A673 (cell line): ENCODE measurements at regions not wholly inside any gene's neighbourhood (a gene's known extent, or its start where the extent isn't known, plus 50 kb on each side); places are given as distances from the start of the nearest gene placed in this dataset.

ENCODE experiments used
- BruUV-seq: library from RNA; stranded (reverse); fragments of 400-500 nt; replicated peaks from 2 replicates; lab custom pipeline; 2021; lab: Mats Ljungman, UMichigan
- CTCF ChIA-PET: fragments of 300-600 bp; sonication (Branson Sonifier 250); formaldehyde crosslinking; loops from one replicate; lab custom pipeline; 2022; ENCODE audit warnings: antibody characterized with exemption; lab: Charles Lee
- POLR2A ChIA-PET: fragments of 300-600 bp; sonication (Branson Sonifier 250); formaldehyde crosslinking; loops from one replicate; lab custom pipeline; 2022; ENCODE audit warnings: antibody characterized with exemption; ENCODE audit not compliant: low non-redundant PET; lab: Charles Lee
- DNase-seq: peaks from one replicate; pipeline ENCODE4 v3.0.0-alpha.2; 2015; ENCODE audit warnings: low spot score
- H3K27ac ChIP-seq: fragments of 200-600 bp; sonication (generic); 2 replicates; pipeline ENCODE4 v1.5.1; 2016; ENCODE audit warnings: mixed run types, low read depth, mild to moderate bottlenecking, mixed read lengths, antibody characterized with exemption, low read length; ENCODE audit not compliant: poor library complexity, severe bottlenecking
- H3K27me3 ChIP-seq: fragments of 200-600 bp; sonication (generic); replicated peaks from 2 replicates; pipeline ENCODE4 v1.6.1; 2017; ENCODE audit warnings: mixed run types, low read depth, mild to moderate bottlenecking, mixed read lengths, antibody characterized with exemption, low read length; ENCODE audit not compliant: insufficient read depth, poor library complexity
- H3K36me3 ChIP-seq: fragments of 200-600 bp; sonication (generic); 2 replicates; pipeline ENCODE4 v1.6.1; 2016; ENCODE audit warnings: mixed run types, mild to moderate bottlenecking, mixed read lengths, antibody characterized with exemption, low read length; ENCODE audit not compliant: insufficient read depth, poor library complexity, severe bottlenecking
- H3K4me1 ChIP-seq: fragments of 200-600 bp; sonication (generic); 2 replicates; pipeline ENCODE4 v1.6.1; 2017; ENCODE audit warnings: mixed run types, mild to moderate bottlenecking, mixed read lengths, antibody characterized with exemption, low read length; ENCODE audit not compliant: insufficient read depth, poor library complexity, severe bottlenecking
- H3K4me3 ChIP-seq: fragments of 200-600 bp; sonication (generic); 2 replicates; pipeline ENCODE4 v1.5.1; 2016; ENCODE audit warnings: low read depth, mixed run types, mild to moderate bottlenecking, mixed read lengths, low read length; ENCODE audit not compliant: poor library complexity, severe bottlenecking
- H3K9me3 ChIP-seq: fragments of 200-600 bp; sonication (generic); 2 replicates; pipeline ENCODE4 v1.6.1; 2016; ENCODE audit warnings: mixed run types, low read depth, mild to moderate bottlenecking, mixed read lengths, antibody characterized with exemption, low read length; ENCODE audit not compliant: poor library complexity, severe bottlenecking
- EZH2 ChIP-seq: fragments of 200-600 bp; sonication (generic); IDR thresholded peaks from 2 replicates; pipeline ENCODE4 v1.6.1; 2017; ENCODE audit warnings: borderline replicate concordance, low read depth, mild to moderate bottlenecking, mixed read lengths, antibody characterized with exemption, low read length; ENCODE audit not compliant: poor library complexity, severe bottlenecking
- intact Hi-C: fragments of 100-400 bp; cut with micrococcal nuclease; formaldehyde crosslinking; loops from one replicate; pipeline ENCODE4 v1.10.0; 2022; ENCODE audit not compliant: unreplicated experiment
- TF ChIP-seq, protein P1 (sequence below): fragments of 300-800, 200-600 bp; sonication (generic); conservative IDR thresholded peaks from 2 replicates; pipeline ENCODE4 v1.5.1; 2017; ENCODE audit warnings: low read depth, mild to moderate bottlenecking, antibody characterized with exemption, low read length, moderate library complexity, mixed read lengths

DNA sequence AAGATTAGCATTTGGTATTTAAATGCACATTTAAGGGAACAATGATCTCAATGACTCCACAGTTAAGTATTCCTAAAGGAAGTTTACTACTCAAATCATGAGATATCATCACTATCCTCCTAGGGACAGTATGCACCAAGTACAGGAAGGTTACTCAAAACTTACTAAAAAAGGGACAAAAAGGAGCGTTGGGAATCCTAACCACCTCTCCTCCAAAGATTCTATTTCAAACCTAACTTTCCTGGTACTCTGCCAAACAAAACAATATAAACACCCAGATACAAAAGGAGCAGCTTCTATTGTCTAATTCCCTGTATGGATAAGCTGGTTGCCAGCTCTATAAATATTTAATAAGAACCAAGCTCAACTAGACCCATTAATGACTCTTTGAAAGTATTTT, 377.7 kb downstream of the NUAK1 start:
- no peak for TF ChIP-seq EZH2
- TF ChIP-seq, protein P1, sequence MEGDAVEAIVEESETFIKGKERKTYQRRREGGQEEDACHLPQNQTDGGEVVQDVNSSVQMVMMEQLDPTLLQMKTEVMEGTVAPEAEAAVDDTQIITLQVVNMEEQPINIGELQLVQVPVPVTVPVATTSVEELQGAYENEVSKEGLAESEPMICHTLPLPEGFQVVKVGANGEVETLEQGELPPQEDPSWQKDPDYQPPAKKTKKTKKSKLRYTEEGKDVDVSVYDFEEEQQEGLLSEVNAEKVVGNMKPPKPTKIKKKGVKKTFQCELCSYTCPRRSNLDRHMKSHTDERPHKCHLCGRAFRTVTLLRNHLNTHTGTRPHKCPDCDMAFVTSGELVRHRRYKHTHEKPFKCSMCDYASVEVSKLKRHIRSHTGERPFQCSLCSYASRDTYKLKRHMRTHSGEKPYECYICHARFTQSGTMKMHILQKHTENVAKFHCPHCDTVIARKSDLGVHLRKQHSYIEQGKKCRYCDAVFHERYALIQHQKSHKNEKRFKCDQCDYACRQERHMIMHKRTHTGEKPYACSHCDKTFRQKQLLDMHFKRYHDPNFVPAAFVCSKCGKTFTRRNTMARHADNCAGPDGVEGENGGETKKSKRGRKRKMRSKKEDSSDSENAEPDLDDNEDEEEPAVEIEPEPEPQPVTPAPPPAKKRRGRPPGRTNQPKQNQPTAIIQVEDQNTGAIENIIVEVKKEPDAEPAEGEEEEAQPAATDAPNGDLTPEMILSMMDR: no peak
- ChIA-PET CTCF (no interaction called here), POLR2A (no interaction called here)
- H3K36me3 ChIP-seq: no peaks in the 10 kb centered on the region
- BruUV-seq: no TSS peak
- H3K27ac ChIP-seq: no peak overlapping the region
- no peak for DNase-seq
- H3K27me3 ChIP-seq: no peaks in the 10 kb centered on the region
- no peak overlapping the region for H3K4me3 ChIP-seq
- no peaks in the 10 kb centered on the region for H3K9me3 ChIP-seq
- intact Hi-C loops: no loop called here
- H3K4me1 ChIP-seq: no peaks in the 10 kb centered on the region

DNA sequence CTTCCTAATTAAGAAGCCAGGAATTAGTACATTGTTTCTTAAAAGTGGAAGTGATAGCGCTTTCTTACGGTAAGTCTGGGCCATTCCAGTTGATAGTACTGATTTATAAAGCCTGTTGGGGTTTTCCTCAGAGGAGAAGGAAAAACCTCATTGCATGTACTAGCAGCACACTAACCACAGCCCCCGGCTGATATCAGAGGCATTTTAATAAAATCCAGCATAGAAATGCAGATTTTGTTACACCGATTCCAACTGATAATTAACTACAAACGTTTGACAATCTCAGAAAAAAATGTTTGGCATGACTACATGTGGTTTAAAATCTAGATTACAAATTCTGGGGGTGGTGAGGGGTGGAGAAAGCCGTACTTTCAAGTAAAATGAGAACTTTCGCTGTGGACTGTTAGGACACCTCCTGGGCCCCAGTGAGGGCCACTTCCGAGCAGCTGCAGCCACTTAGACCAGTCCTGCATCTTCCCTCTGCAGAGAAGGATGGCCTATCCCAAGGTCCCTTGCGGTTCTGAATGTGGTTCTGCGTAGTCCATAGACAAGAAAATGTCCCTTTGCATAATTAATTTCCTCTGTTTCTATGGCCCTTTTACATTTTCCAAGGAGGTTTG, 374.4 kb downstream of the NUAK1 start:
- no peak for TF ChIP-seq EZH2
- TF ChIP-seq, protein P1: no peak
- Histone ChIP-seq H3K4me3 (no peak overlapping the region), H3K36me3 (no peaks in the 10 kb centered on the region), H3K27ac (no peak overlapping the region), H3K9me3 (no peaks in the 10 kb centered on the region), H3K27me3 (no peaks in the 10 kb centered on the region), H3K4me1 (no peaks in the 10 kb centered on the region)
- DNase-seq: no peak
- no TSS peak for BruUV-seq
- intact Hi-C loops: no loop called here
- ChIA-PET POLR2A (no interaction called here), CTCF (no interaction called here)

DNA sequence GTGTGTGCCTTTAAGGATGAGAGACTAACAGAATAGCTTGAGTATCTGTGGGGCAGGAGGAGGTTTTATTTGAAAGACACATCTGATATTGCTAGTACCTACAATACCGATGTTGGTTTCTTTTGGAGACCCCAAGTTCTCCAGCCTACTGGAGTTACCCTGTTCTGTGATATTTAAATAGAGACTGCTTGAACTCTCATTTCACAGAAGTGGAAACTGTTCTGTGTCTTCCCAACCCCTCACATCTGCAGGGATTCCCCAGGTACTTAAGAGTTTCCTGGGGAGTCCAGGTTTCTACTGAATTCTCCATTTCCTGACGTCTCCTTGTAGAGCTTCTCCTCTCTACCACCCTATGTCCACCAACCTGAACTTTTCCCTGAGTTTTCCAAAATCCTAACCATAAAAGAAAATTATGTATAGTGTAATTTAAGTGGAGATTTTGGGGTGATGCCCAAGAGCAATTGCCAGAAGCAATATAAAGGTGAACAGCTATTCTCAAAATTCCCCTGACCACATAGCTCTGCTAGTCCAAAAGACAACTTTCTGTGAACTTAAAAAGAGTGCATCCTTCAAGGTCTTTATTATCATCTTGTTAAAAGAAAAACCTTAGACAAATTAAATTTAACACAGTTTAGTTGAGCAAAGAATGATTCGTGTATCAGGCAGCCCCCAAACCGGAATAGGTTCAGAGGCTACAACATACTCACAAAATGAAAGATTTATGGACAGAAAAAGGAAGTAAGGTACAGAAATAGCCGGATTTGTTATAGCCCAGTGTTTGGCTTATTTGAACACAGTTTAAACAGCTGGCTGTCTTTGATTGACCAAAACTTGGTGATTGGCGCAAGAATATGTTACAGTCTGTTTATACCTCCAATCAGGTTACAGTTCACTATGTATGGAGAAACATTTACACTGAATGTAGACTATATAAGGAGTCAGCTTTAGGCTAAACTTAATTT, 373.4 kb downstream of the NUAK1 start:
- POLR2A ChIA-PET: no interaction called here
- CTCF ChIA-PET: no interaction called here
- Histone ChIP-seq H3K36me3 (no peaks in the 10 kb centered on the region), H3K27me3 (no peaks in the 10 kb centered on the region), H3K27ac (no peak overlapping the region), H3K9me3 (no peaks in the 10 kb centered on the region), H3K4me3 (no peak overlapping the region), H3K4me1 (no peaks in the 10 kb centered on the region)
- DNase-seq: no peak
- no peak for TF ChIP-seq EZH2
- TF ChIP-seq, protein P1: no peak
- no TSS peak for BruUV-seq
- intact Hi-C loops: no loop called here
